BE2C (cell line): ENCODE measurements at regions not wholly inside any gene's neighbourhood (a gene's known extent, or its start where the extent isn't known, plus 50 kb on each side); places are given as distances from the start of the nearest gene placed in this dataset.
"Not testable (repeated sequence)": the region's sequence is repeated elsewhere in the genome, so short reads cannot be mapped to it uniquely, and the experiment has no call there.

Experiments
- DNase-seq: peaks from one replicate; pipeline ENCODE4 v3.0.0-alpha.2; 2020
- H3K27me3 ChIP-seq: fragments of 250-450 bp; sonication (Bioruptor Pico); 2 replicates; pipeline ENCODE4 v1.5.1; 2020; ENCODE audit warnings: mild to moderate bottlenecking
- H3K36me3 ChIP-seq: fragments of 250-450 bp; sonication (Bioruptor Pico); 2 replicates; pipeline ENCODE4 v1.5.1; 2020; ENCODE audit warnings: mild to moderate bottlenecking
- H3K4me1 ChIP-seq: fragments of 250-450 bp; sonication (Bioruptor Pico); 2 replicates; pipeline ENCODE4 v1.5.1; 2020
- H3K4me3 ChIP-seq: 2 replicates; pipeline ENCODE4 v1.5.1; 2011; ENCODE audit warnings: low read depth, low read length
- H3K9me3 ChIP-seq: fragments of 250-450 bp; sonication (Bioruptor Pico); 2 replicates; pipeline ENCODE4 v1.5.1; 2020
- CTCF ChIP-seq: IDR thresholded peaks from 2 replicates; pipeline ENCODE4 v1.5.1; 2012; ENCODE audit warnings: mild to moderate bottlenecking, low read depth, low read length

- H3K4me1 ChIP-seq, result no peaks in the 10 kb centered on the region
- DNase-seq, result no peak
- no peaks in the 10 kb centered on the region for H3K9me3 ChIP-seq
- H3K36me3 ChIP-seq, result no peaks in the 10 kb centered on the region
- H3K4me3 ChIP-seq, result no peak overlapping the region
- H3K27me3 ChIP-seq, result no peaks in the 10 kb centered on the region
- TF ChIP-seq CTCF, result no peak
Observed at GRCh38 chrX:77347572-77347971, 99.6 kb upstream of the FGF16 start.

- Histone ChIP-seq H3K27me3 (no peaks in the 10 kb centered on the region), H3K4me3 (no peak overlapping the region), H3K36me3 (no peaks in the 10 kb centered on the region), H3K9me3 (no peaks in the 10 kb centered on the region), H3K4me1 (no peaks in the 10 kb centered on the region)
- TF ChIP-seq CTCF, result no peak
- DNase-seq, result no peak
Observed at GRCh38 chrX:77389891-77390290, 57.3 kb upstream of the FGF16 start.

GRCh38 chrX:77390365-77390764 is 56.8 kb upstream of the FGF16 start:
- H3K9me3 ChIP-seq, H3K4me1 ChIP-seq, H3K36me3 ChIP-seq, H3K27me3 ChIP-seq, H3K4me3 ChIP-seq, DNase-seq: not testable (repeated sequence)

GRCh38 chrX:77396781-77397180 is 50.4 kb upstream of the FGF16 start:
- TF ChIP-seq CTCF, result no peak
- DNase-seq, result no peak
- no peaks in the 10 kb centered on the region for H3K9me3 ChIP-seq
- no peaks in the 10 kb centered on the region for H3K4me1 ChIP-seq
- H3K27me3 ChIP-seq, result no peaks in the 10 kb centered on the region
- no peak overlapping the region for H3K4me3 ChIP-seq
- H3K36me3 ChIP-seq, result no peaks in the 10 kb centered on the region
